ENCODE measurements at regions not wholly inside any gene's neighbourhood (a gene's known extent, or its start where the extent isn't known, plus 50 kb on each side); places are given as distances from the start of the nearest gene placed in this dataset.
"Not testable (repeated sequence)": the region's sequence is repeated elsewhere in the genome, so short reads cannot be mapped to it uniquely, and the experiment has no call there.

GRCh38 chr1:120257778-120258105, 81.4 kb upstream of the SEC22B start:
- H3K36me3 ChIP-seq (ENCODE audit: control insufficient read depth, insufficient read depth, low read length); H3K4me1 ChIP-seq (ENCODE audit: control insufficient read depth, insufficient read depth, low read length); H3K27me3 ChIP-seq (ENCODE audit: control insufficient read depth, insufficient read depth, low read length); H3K9me3 Mint-ChIP-seq; H3K27me3 Mint-ChIP-seq (ENCODE audit: low read depth in 2 of 2); H3K4me1 Mint-ChIP-seq; intact Hi-C loops (cut with micrococcal nuclease); H3K9me3 ChIP-seq (ENCODE audit: control insufficient read depth, insufficient read depth, low read length); H3K4me3 Mint-ChIP-seq; H3K27ac ChIP-seq (ENCODE audit: low read length); H3K4me3 ChIP-seq (ENCODE audit: low read length); ATAC-seq; H3K27ac Mint-ChIP-seq; DNase-seq; H3K36me3 Mint-ChIP-seq: not testable (repeated sequence)
- no CpG with 5 or more reads among the region's 2 CpGs for WGBS (ENCODE audit: insufficient coverage)

GRCh38 chr1:120257064-120257777, 80.9 kb upstream of the SEC22B start:
- H3K27ac ChIP-seq (ENCODE audit: low read length); ATAC-seq; H3K4me1 ChIP-seq (ENCODE audit: control insufficient read depth, insufficient read depth, low read length); DNase-seq; H3K4me3 ChIP-seq (ENCODE audit: low read length); H3K36me3 ChIP-seq (ENCODE audit: control insufficient read depth, insufficient read depth, low read length); H3K27me3 Mint-ChIP-seq (ENCODE audit: low read depth in 2 of 2); H3K36me3 Mint-ChIP-seq; H3K9me3 ChIP-seq (ENCODE audit: control insufficient read depth, insufficient read depth, low read length); H3K27ac Mint-ChIP-seq; H3K9me3 Mint-ChIP-seq; H3K4me3 Mint-ChIP-seq; H3K27me3 ChIP-seq (ENCODE audit: control insufficient read depth, insufficient read depth, low read length); intact Hi-C loops (cut with micrococcal nuclease); H3K4me1 Mint-ChIP-seq: not testable (repeated sequence)
- no CpG with 5 or more reads among the region's 6 CpGs for WGBS (ENCODE audit: insufficient coverage)

- H3K27ac Mint-ChIP-seq; H3K4me3 ChIP-seq (ENCODE audit: low read length); H3K27me3 Mint-ChIP-seq (ENCODE audit: low read depth in 2 of 2); intact Hi-C loops (cut with micrococcal nuclease); DNase-seq; ATAC-seq; H3K4me1 ChIP-seq (ENCODE audit: control insufficient read depth, insufficient read depth, low read length); H3K9me3 Mint-ChIP-seq; H3K4me3 Mint-ChIP-seq; H3K36me3 ChIP-seq (ENCODE audit: control insufficient read depth, insufficient read depth, low read length); H3K27me3 ChIP-seq (ENCODE audit: control insufficient read depth, insufficient read depth, low read length); H3K9me3 ChIP-seq (ENCODE audit: control insufficient read depth, insufficient read depth, low read length); H3K4me1 Mint-ChIP-seq; H3K27ac ChIP-seq (ENCODE audit: low read length); H3K36me3 Mint-ChIP-seq: not testable (repeated sequence)
- WGBS (ENCODE audit: insufficient coverage): no CpG with 5 or more reads among the region's 2 CpGs
Observed at GRCh38 chr1:120250756-120251155, 74.4 kb upstream of the SEC22B start.

- H3K27me3 Mint-ChIP-seq (ENCODE audit: low read depth in 2 of 2); DNase-seq; H3K4me3 ChIP-seq (ENCODE audit: low read length); intact Hi-C loops (cut with micrococcal nuclease); H3K27ac Mint-ChIP-seq; ATAC-seq; H3K9me3 Mint-ChIP-seq; H3K27ac ChIP-seq (ENCODE audit: low read length); H3K9me3 ChIP-seq (ENCODE audit: control insufficient read depth, insufficient read depth, low read length); H3K4me1 Mint-ChIP-seq; H3K36me3 ChIP-seq (ENCODE audit: control insufficient read depth, insufficient read depth, low read length); H3K27me3 ChIP-seq (ENCODE audit: control insufficient read depth, insufficient read depth, low read length); H3K36me3 Mint-ChIP-seq; H3K4me3 Mint-ChIP-seq; H3K4me1 ChIP-seq (ENCODE audit: control insufficient read depth, insufficient read depth, low read length): not testable (repeated sequence)
- no CpG with 5 or more reads among the region's 7 CpGs for WGBS (ENCODE audit: insufficient coverage)
Observed at GRCh38 chr1:120248726-120249427, 72.6 kb upstream of the SEC22B start.

- DNase-seq; H3K4me3 Mint-ChIP-seq; H3K27ac Mint-ChIP-seq; H3K4me1 Mint-ChIP-seq; H3K9me3 Mint-ChIP-seq; H3K27me3 Mint-ChIP-seq (ENCODE audit: low read depth in 2 of 2); H3K27me3 ChIP-seq (ENCODE audit: control insufficient read depth, insufficient read depth, low read length); intact Hi-C loops (cut with micrococcal nuclease); ATAC-seq; H3K9me3 ChIP-seq (ENCODE audit: control insufficient read depth, insufficient read depth, low read length); H3K36me3 ChIP-seq (ENCODE audit: control insufficient read depth, insufficient read depth, low read length); H3K4me3 ChIP-seq (ENCODE audit: low read length); H3K4me1 ChIP-seq (ENCODE audit: control insufficient read depth, insufficient read depth, low read length); H3K36me3 Mint-ChIP-seq; H3K27ac ChIP-seq (ENCODE audit: low read length): not testable (repeated sequence)
- no CpG with 5 or more reads among the region's 2 CpGs for WGBS (ENCODE audit: insufficient coverage)
Observed at GRCh38 chr1:120248203-120248602, 71.9 kb upstream of the SEC22B start.

GRCh38 chr1:120243867-120244266, 67.5 kb upstream of the SEC22B start:
- H3K4me1 ChIP-seq (ENCODE audit: control insufficient read depth, insufficient read depth, low read length); H3K27me3 Mint-ChIP-seq (ENCODE audit: low read depth in 2 of 2); H3K9me3 Mint-ChIP-seq; intact Hi-C loops (cut with micrococcal nuclease); H3K36me3 ChIP-seq (ENCODE audit: control insufficient read depth, insufficient read depth, low read length); H3K4me3 Mint-ChIP-seq; H3K4me3 ChIP-seq (ENCODE audit: low read length); DNase-seq; ATAC-seq; H3K27me3 ChIP-seq (ENCODE audit: control insufficient read depth, insufficient read depth, low read length); H3K9me3 ChIP-seq (ENCODE audit: control insufficient read depth, insufficient read depth, low read length); H3K27ac Mint-ChIP-seq; H3K36me3 Mint-ChIP-seq; H3K4me1 Mint-ChIP-seq; H3K27ac ChIP-seq (ENCODE audit: low read length): not testable (repeated sequence)
- no CpG with 5 or more reads among the region's 6 CpGs for WGBS (ENCODE audit: insufficient coverage)

- H3K27ac ChIP-seq (ENCODE audit: low read length); H3K4me3 Mint-ChIP-seq; ATAC-seq; H3K9me3 Mint-ChIP-seq; DNase-seq; H3K36me3 Mint-ChIP-seq; H3K27me3 Mint-ChIP-seq (ENCODE audit: low read depth in 2 of 2); H3K27me3 ChIP-seq (ENCODE audit: control insufficient read depth, insufficient read depth, low read length); intact Hi-C loops (cut with micrococcal nuclease); H3K9me3 ChIP-seq (ENCODE audit: control insufficient read depth, insufficient read depth, low read length); H3K27ac Mint-ChIP-seq; H3K4me1 Mint-ChIP-seq; H3K4me1 ChIP-seq (ENCODE audit: control insufficient read depth, insufficient read depth, low read length); H3K36me3 ChIP-seq (ENCODE audit: control insufficient read depth, insufficient read depth, low read length); H3K4me3 ChIP-seq (ENCODE audit: low read length): not testable (repeated sequence)
- WGBS (ENCODE audit: insufficient coverage): no CpG with 5 or more reads among the region's 8 CpGs
Observed at GRCh38 chr1:120242582-120242981, 66.3 kb upstream of the SEC22B start.

GRCh38 chr1:120241868-120242267, 65.5 kb upstream of the SEC22B start:
- DNase-seq; H3K4me1 ChIP-seq (ENCODE audit: control insufficient read depth, insufficient read depth, low read length); H3K27ac Mint-ChIP-seq; H3K4me3 ChIP-seq (ENCODE audit: low read length); intact Hi-C loops (cut with micrococcal nuclease); H3K27me3 ChIP-seq (ENCODE audit: control insufficient read depth, insufficient read depth, low read length); H3K9me3 ChIP-seq (ENCODE audit: control insufficient read depth, insufficient read depth, low read length); H3K36me3 ChIP-seq (ENCODE audit: control insufficient read depth, insufficient read depth, low read length); H3K36me3 Mint-ChIP-seq; H3K27ac ChIP-seq (ENCODE audit: low read length); H3K4me3 Mint-ChIP-seq; H3K27me3 Mint-ChIP-seq (ENCODE audit: low read depth in 2 of 2); H3K4me1 Mint-ChIP-seq; ATAC-seq; H3K9me3 Mint-ChIP-seq: not testable (repeated sequence)
- WGBS (ENCODE audit: insufficient coverage): no CpG with 5 or more reads among the region's 5 CpGs
